ENCODE measurements at regions not wholly inside any gene's neighbourhood (a gene's known extent, or its start where the extent isn't known, plus 50 kb on each side); places are given as distances from the start of the nearest gene placed in this dataset.

DNA sequence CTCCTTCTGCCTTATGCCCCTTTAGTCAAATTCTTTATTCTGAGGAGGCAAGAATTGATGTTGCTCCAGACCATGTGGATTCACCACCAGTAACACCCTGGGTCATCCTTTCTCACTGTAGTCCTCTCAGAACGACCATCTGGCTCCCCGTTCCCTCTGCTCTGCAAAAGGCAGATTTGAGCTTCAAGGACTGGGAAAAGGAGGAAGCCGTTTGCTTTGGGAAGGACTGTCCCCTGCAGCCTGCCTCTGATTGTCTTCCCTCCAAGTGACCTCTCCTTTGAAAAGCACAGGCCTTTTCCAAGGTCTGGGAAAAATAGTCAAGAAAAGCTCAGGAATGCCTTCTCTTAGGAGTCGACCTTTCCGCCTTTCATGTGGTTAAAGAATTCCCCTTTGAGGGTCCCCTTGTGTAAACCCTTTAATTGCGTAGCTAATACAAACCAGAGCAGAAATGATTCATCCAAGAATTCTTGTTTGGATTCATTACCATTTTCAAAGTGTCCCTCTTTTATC, 130.1 kb upstream of the COPS8 start:
- H3K4me3 Mint-ChIP-seq, result no peak overlapping the region
- ATAC-seq (no peak), DNase-seq (no peak)
- peaks cover 0 to 8% (median 0%) of the 10 kb centered on the region in 7 donors for H3K4me1 Mint-ChIP-seq
- ChIA-PET CTCF (interaction anchor here (1.2 kb wide), 1 partner anchor 71 kb away, joined by 3 read pairs; no protein-coding TSS in a partner anchor), POLR2A (interaction anchor here (1.0 kb wide), 1 partner anchor 15 kb away, joined by 4 read pairs; no protein-coding TSS in a partner anchor)
- Histone ChIP-seq H3K27me3 (ENCODE audit: control insufficient read depth in 2 of 2, insufficient read depth in 2 of 2, low read length in 2 of 2) (no peaks in the 10 kb centered on the region), H3K27ac (ENCODE audit: low read depth, low read length) (no peak overlapping the region), H3K4me3 (ENCODE audit: low read length) (no peak overlapping the region), H3K36me3 (ENCODE audit: control insufficient read depth in 2 of 3, insufficient read depth in 3 of 3, low read length in 3 of 3) (no peaks in the 10 kb centered on the region), H3K4me1 (ENCODE audit: control insufficient read depth in 2 of 2, insufficient read depth in 2 of 2, low read length in 2 of 2) (no peaks in the 10 kb centered on the region), H3K9me3 (ENCODE audit: control insufficient read depth in 2 of 3, low read length in 3 of 3) (no peaks in the 10 kb centered on the region)
- H3K27me3 Mint-ChIP-seq, result peaks cover 0 to 19% (median 7%) of the 10 kb centered on the region in 5 donors
- H3K36me3 Mint-ChIP-seq, result peaks cover 0 to 7% (median 3%) of the 10 kb centered on the region in 5 donors
- peaks cover 2 to 22% (median 12%) of the 10 kb centered on the region in 11 donors for H3K9me3 Mint-ChIP-seq
- H3K27ac Mint-ChIP-seq, result peak overlapping the region in 1 of 9 donors; percentile 81
- intact Hi-C loops (cut with micrococcal nuclease), result no loop called here

- intact Hi-C loops (cut with micrococcal nuclease), result no loop called here
- H3K4me3 Mint-ChIP-seq, result no peak overlapping the region
These were observed 129.6 kb upstream of the COPS8 start for GRCh38 chr2:236956031-236956618.

DNA sequence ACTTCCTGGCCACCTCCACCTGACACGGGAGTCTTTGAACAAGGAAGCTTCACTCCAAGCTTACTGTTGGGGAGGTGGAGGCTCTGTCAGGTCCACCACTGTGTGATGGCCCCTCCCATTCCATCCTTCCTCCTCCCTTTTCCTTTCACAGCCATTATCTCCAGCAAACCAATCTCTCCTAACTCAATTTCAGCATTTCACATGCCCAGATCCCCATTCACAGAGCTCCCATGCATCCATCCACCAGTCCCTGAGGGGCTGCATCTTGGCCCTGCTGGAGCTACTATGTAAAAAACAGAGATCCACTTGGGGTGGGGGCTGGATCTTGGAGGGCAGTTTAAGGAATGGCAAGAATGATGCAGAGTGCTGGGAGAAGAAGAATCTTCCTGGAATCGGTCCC, 129.0 kb upstream of the COPS8 start:
- Mint-ChIP-seq H3K27me3 (peaks cover 0 to 19% (median 7%) of the 10 kb centered on the region in 5 donors), H3K4me3 (no peak overlapping the region), H3K27ac (no peak overlapping the region), H3K36me3 (peaks cover 0 to 5% (median 3%) of the 10 kb centered on the region in 5 donors), H3K4me1 (peaks cover 0 to 8% (median 0%) of the 10 kb centered on the region in 7 donors), H3K9me3 (peaks cover 2 to 15% (median 7%) of the 10 kb centered on the region in 11 donors)
- DNase-seq (no peak), ATAC-seq (no peak)
- intact Hi-C loops (cut with micrococcal nuclease), result no loop called here
- H3K4me3 ChIP-seq (ENCODE audit: low read length), result no peak overlapping the region
- H3K36me3 ChIP-seq (ENCODE audit: control insufficient read depth in 2 of 3, insufficient read depth in 3 of 3, low read length in 3 of 3), result no peaks in the 10 kb centered on the region
- CTCF ChIA-PET, result interaction anchor here (1.2 kb wide), 1 partner anchor 70 kb away, joined by 3 read pairs; no protein-coding TSS in a partner anchor
- no peaks in the 10 kb centered on the region for H3K4me1 ChIP-seq (ENCODE audit: control insufficient read depth in 2 of 2, insufficient read depth in 2 of 2, low read length in 2 of 2)
- no peaks in the 10 kb centered on the region for H3K27me3 ChIP-seq (ENCODE audit: control insufficient read depth in 2 of 2, insufficient read depth in 2 of 2, low read length in 2 of 2)
- POLR2A ChIA-PET, result no interaction called here
- no peak overlapping the region for H3K27ac ChIP-seq (ENCODE audit: low read depth, low read length)
- H3K9me3 ChIP-seq (ENCODE audit: control insufficient read depth in 2 of 3, low read length in 3 of 3), result no peaks in the 10 kb centered on the region

More at GRCh38 chr2:236956031-236956618, 129.6 kb upstream of the COPS8 start:
- ChIA-PET CTCF (interaction anchor here (1.2 kb wide), 1 partner anchor 70 kb away, joined by 3 read pairs; no protein-coding TSS in a partner anchor), POLR2A (interaction anchor here (1.0 kb wide), 1 partner anchor 14 kb away, joined by 4 read pairs; no protein-coding TSS in a partner anchor)
- Mint-ChIP-seq H3K9me3 (peaks cover 2 to 20% (median 12%) of the 10 kb centered on the region in 11 donors), H3K36me3 (peaks cover 0 to 7% (median 3%) of the 10 kb centered on the region in 5 donors), H3K27ac (no peak overlapping the region), H3K27me3 (peaks cover 0 to 19% (median 7%) of the 10 kb centered on the region in 5 donors), H3K4me1 (peaks cover 0 to 8% (median 0%) of the 10 kb centered on the region in 7 donors)
- DNase-seq (no peak), ATAC-seq (peak; percentile 20)
- Histone ChIP-seq H3K36me3 (ENCODE audit: control insufficient read depth in 2 of 3, insufficient read depth in 3 of 3, low read length in 3 of 3) (no peaks in the 10 kb centered on the region), H3K4me1 (ENCODE audit: control insufficient read depth in 2 of 2, insufficient read depth in 2 of 2, low read length in 2 of 2) (no peaks in the 10 kb centered on the region), H3K27me3 (ENCODE audit: control insufficient read depth in 2 of 2, insufficient read depth in 2 of 2, low read length in 2 of 2) (no peaks in the 10 kb centered on the region), H3K4me3 (ENCODE audit: low read length) (no peak overlapping the region), H3K9me3 (ENCODE audit: control insufficient read depth in 2 of 3, low read length in 3 of 3) (no peaks in the 10 kb centered on the region), H3K27ac (ENCODE audit: low read depth, low read length) (no peak overlapping the region)

DNA sequence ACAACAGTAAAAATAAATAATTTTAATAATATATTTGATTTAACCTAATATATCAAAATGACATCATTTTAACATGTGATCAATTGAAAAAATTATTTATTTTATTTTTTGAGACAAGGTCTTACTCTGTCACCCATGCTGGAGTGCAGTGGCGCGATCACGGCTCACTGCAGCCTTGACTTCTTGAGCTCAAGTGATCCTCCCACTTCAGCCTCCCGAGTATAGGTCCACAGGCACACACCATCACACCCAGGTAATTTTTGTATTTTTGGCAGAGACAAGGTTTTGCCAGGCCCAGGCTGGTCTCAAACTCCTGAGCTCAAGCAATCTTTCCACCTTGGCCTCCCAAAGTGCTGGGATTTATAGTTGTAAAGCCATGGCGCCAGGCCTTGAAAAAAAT, 126.7 kb upstream of the COPS8 start:
- Histone ChIP-seq H3K27me3 (ENCODE audit: control insufficient read depth in 2 of 2, insufficient read depth in 2 of 2, low read length in 2 of 2) (no peaks in the 10 kb centered on the region), H3K4me3 (ENCODE audit: low read length) (no peak overlapping the region), H3K4me1 (ENCODE audit: control insufficient read depth in 2 of 2, insufficient read depth in 2 of 2, low read length in 2 of 2) (no peaks in the 10 kb centered on the region), H3K27ac (ENCODE audit: low read depth, low read length) (no peak overlapping the region), H3K9me3 (ENCODE audit: control insufficient read depth in 2 of 3, low read length in 3 of 3) (no peaks in the 10 kb centered on the region), H3K36me3 (ENCODE audit: control insufficient read depth in 2 of 3, insufficient read depth in 3 of 3, low read length in 3 of 3) (no peaks in the 10 kb centered on the region)
- ChIA-PET CTCF (no interaction called here), POLR2A (no interaction called here)
- Mint-ChIP-seq H3K4me3 (no peak overlapping the region), H3K27ac (no peak overlapping the region), H3K4me1 (peaks cover 0 to 8% (median 0%) of the 10 kb centered on the region in 7 donors), H3K27me3 (peaks cover 0 to 19% (median 7%) of the 10 kb centered on the region in 5 donors), H3K36me3 (peaks cover 0 to 3% (median 0%) of the 10 kb centered on the region in 5 donors), H3K9me3 (peaks cover 0 to 10% (median 3%) of the 10 kb centered on the region in 11 donors)
- intact Hi-C loops (cut with micrococcal nuclease), result no loop called here
- ATAC-seq (no peak), DNase-seq (no peak)

GRCh38 chr2:236959876-236960275, 125.8 kb upstream of the COPS8 start:
- intact Hi-C loops (cut with micrococcal nuclease), result no loop called here
- Mint-ChIP-seq H3K9me3 (peaks cover 0 to 9% (median 3%) of the 10 kb centered on the region in 11 donors), H3K36me3 (peaks cover 0 to 3% (median 0%) of the 10 kb centered on the region in 5 donors), H3K27ac (no peak overlapping the region), H3K4me3 (no peak overlapping the region), H3K27me3 (peaks cover 0 to 19% (median 7%) of the 10 kb centered on the region in 5 donors), H3K4me1 (peaks cover 0 to 11% (median 0%) of the 10 kb centered on the region in 7 donors)
- Histone ChIP-seq H3K4me3 (ENCODE audit: low read length) (no peak overlapping the region), H3K36me3 (ENCODE audit: control insufficient read depth in 2 of 3, insufficient read depth in 3 of 3, low read length in 3 of 3) (no peaks in the 10 kb centered on the region), H3K27me3 (ENCODE audit: control insufficient read depth in 2 of 2, insufficient read depth in 2 of 2, low read length in 2 of 2) (no peaks in the 10 kb centered on the region), H3K4me1 (ENCODE audit: control insufficient read depth in 2 of 2, insufficient read depth in 2 of 2, low read length in 2 of 2) (no peaks in the 10 kb centered on the region), H3K9me3 (ENCODE audit: control insufficient read depth in 2 of 3, low read length in 3 of 3) (no peaks in the 10 kb centered on the region), H3K27ac (ENCODE audit: low read depth, low read length) (no peak overlapping the region)
- POLR2A ChIA-PET, result interaction anchor here (0.6 kb wide), 1 partner anchor 1344 kb away, joined by 3 read pairs; no protein-coding TSS in a partner anchor
- CTCF ChIA-PET, result no interaction called here
- ATAC-seq (no peak), DNase-seq (no peak)

DNA sequence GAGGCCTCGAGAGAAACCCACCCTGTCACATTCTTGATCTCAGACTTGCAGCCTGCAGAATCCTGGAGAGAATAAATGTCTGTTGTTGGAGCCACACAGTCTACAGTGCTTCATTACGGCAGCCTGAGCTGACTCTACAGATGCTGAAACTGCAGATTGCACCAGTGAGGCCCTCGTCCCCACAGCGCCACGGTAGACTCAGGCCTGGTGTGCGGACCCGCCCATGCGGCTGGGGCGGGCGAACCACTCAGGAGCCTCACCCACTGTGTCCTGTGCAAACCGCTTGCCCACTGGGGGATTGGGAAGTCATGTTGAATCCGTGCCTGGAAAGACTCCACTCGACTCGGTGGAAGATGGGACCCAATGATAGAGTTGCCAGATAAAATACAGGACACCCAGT, 125.2 kb upstream of the COPS8 start:
- no peak for ATAC-seq
- no peaks in the 10 kb centered on the region for H3K9me3 ChIP-seq (ENCODE audit: control insufficient read depth in 2 of 3, low read length in 3 of 3)
- Mint-ChIP-seq H3K4me3 (no peak overlapping the region), H3K4me1 (peaks cover 0 to 11% (median 0%) of the 10 kb centered on the region in 7 donors), H3K9me3 (peaks cover 0 to 4% (median under 1%) of the 10 kb centered on the region in 11 donors), H3K27ac (peak overlapping the region in 1 of 9 donors; percentile 48), H3K27me3 (peaks cover 0 to 13% (median 3%) of the 10 kb centered on the region in 5 donors), H3K36me3 (peaks cover 0 to under 1% (median 0%) of the 10 kb centered on the region in 5 donors)
- intact Hi-C loops (cut with micrococcal nuclease), result no loop called here
- H3K36me3 ChIP-seq (ENCODE audit: control insufficient read depth in 2 of 3, insufficient read depth in 3 of 3, low read length in 3 of 3), result no peaks in the 10 kb centered on the region
- no peak overlapping the region for H3K27ac ChIP-seq (ENCODE audit: low read depth, low read length)
- POLR2A ChIA-PET, result no interaction called here
- H3K27me3 ChIP-seq (ENCODE audit: control insufficient read depth in 2 of 2, insufficient read depth in 2 of 2, low read length in 2 of 2), result no peaks in the 10 kb centered on the region
- CTCF ChIA-PET, result no interaction called here
- no peaks in the 10 kb centered on the region for H3K4me1 ChIP-seq (ENCODE audit: control insufficient read depth in 2 of 2, insufficient read depth in 2 of 2, low read length in 2 of 2)
- H3K4me3 ChIP-seq (ENCODE audit: low read length), result no peak overlapping the region
- no peak for DNase-seq
